ENCODE measurements at regions not wholly inside any gene's neighbourhood (a gene's known extent, or its start where the extent isn't known, plus 50 kb on each side); places are given as distances from the start of the nearest gene placed in this dataset.

- no peak for DNase-seq (ENCODE audit: extremely low spot score)
- TF ChIP-seq PKNOX1 (IDR thresholded peaks at IDR 0.05) (no peak), SP1 (IDR thresholded peaks at IDR 0.05) (no peak), FOXA1 (IDR thresholded peaks at IDR 0.05) (no peak), NFRKB (IDR thresholded peaks at IDR 0.05) (no peak), ZNF384 (IDR thresholded peaks at IDR 0.05) (no peak), L3MBTL2 (conservative IDR thresholded peaks at IDR 0.05) (no peak), FOXK2 (IDR thresholded peaks at IDR 0.05) (no peak), CTBP1 (IDR thresholded peaks at IDR 0.05; ENCODE audit: borderline replicate concordance) (no peak), BHLHE40 (IDR thresholded peaks at IDR 0.05; ENCODE audit: borderline replicate concordance) (no peak), FOXM1 (IDR thresholded peaks at IDR 0.05; ENCODE audit: borderline replicate concordance) (no peak), SUZ12 (IDR thresholded peaks at IDR 0.05) (no peak), LEF1 (IDR thresholded peaks at IDR 0.05; ENCODE audit: borderline replicate concordance) (no peak), ARNT (IDR thresholded peaks at IDR 0.05) (no peak), HDGF (IDR thresholded peaks at IDR 0.05; ENCODE audit: borderline replicate concordance) (no peak), TARDBP (IDR thresholded peaks at IDR 0.05) (no peak), ELF4 (IDR thresholded peaks at IDR 0.05) (no peak)
- ChIA-PET CTCF (no interaction called here), POLR2A (no interaction called here)
Measured at GRCh38 chr11:130602641-130603334, 154.3 kb downstream of the ADAMTS15 start.

- TF ChIP-seq ZNF384 (IDR thresholded peaks at IDR 0.05) = no peak
- no peak for TF ChIP-seq SP1 (IDR thresholded peaks at IDR 0.05)
- TF ChIP-seq L3MBTL2 (conservative IDR thresholded peaks at IDR 0.05) = no peak
- no peak for TF ChIP-seq FOXM1 (IDR thresholded peaks at IDR 0.05; ENCODE audit: borderline replicate concordance)
- TF ChIP-seq HDGF (IDR thresholded peaks at IDR 0.05; ENCODE audit: borderline replicate concordance) = no peak
- TF ChIP-seq FOXA1 (IDR thresholded peaks at IDR 0.05) = no peak
- no peak for TF ChIP-seq LEF1 (IDR thresholded peaks at IDR 0.05; ENCODE audit: borderline replicate concordance)
- CTCF ChIA-PET = no interaction called here
- POLR2A ChIA-PET = no interaction called here
- no peak for DNase-seq (ENCODE audit: extremely low spot score)
Measured at GRCh38 chr11:130603335-130603906, 155.0 kb downstream of the ADAMTS15 start.

GRCh38 chr11:130604606-130605005, 156.2 kb downstream of the ADAMTS15 start:
- POLR2A ChIA-PET = no interaction called here
- no peak for TF ChIP-seq ZNF384 (IDR thresholded peaks at IDR 0.05)
- TF ChIP-seq ARNT (IDR thresholded peaks at IDR 0.05) = no peak
- no peak for TF ChIP-seq FOXK2 (IDR thresholded peaks at IDR 0.05)
- no peak for TF ChIP-seq TARDBP (IDR thresholded peaks at IDR 0.05)
- TF ChIP-seq FOXA1 (IDR thresholded peaks at IDR 0.05) = no peak
- TF ChIP-seq ELF4 (IDR thresholded peaks at IDR 0.05) = no peak
- no peak for TF ChIP-seq L3MBTL2 (conservative IDR thresholded peaks at IDR 0.05)
- CTCF ChIA-PET = no interaction called here
- DNase-seq (ENCODE audit: extremely low spot score) = no peak

- ChIA-PET CTCF (no interaction called here), POLR2A (no interaction called here)
- no peak for TF ChIP-seq ARNT (IDR thresholded peaks at IDR 0.05)
- no peak for TF ChIP-seq PKNOX1 (IDR thresholded peaks at IDR 0.05)
- no peak for TF ChIP-seq TARDBP (IDR thresholded peaks at IDR 0.05)
- TF ChIP-seq SP1 (IDR thresholded peaks at IDR 0.05) = no peak
- no peak for TF ChIP-seq CTBP1 (IDR thresholded peaks at IDR 0.05; ENCODE audit: borderline replicate concordance)
- TF ChIP-seq LEF1 (IDR thresholded peaks at IDR 0.05; ENCODE audit: borderline replicate concordance) = no peak
- no peak for TF ChIP-seq SUZ12 (IDR thresholded peaks at IDR 0.05)
- no peak for TF ChIP-seq ZNF384 (IDR thresholded peaks at IDR 0.05)
- TF ChIP-seq FOXA1 (IDR thresholded peaks at IDR 0.05) = no peak
- no peak for TF ChIP-seq ELF4 (IDR thresholded peaks at IDR 0.05)
- DNase-seq (ENCODE audit: extremely low spot score) = no peak
Measured at GRCh38 chr11:130606178-130606577, 157.7 kb downstream of the ADAMTS15 start.

- ChIA-PET CTCF (no interaction called here), POLR2A (no interaction called here)
- no peak for DNase-seq (ENCODE audit: extremely low spot score)
- TF ChIP-seq BHLHE40 (IDR thresholded peaks at IDR 0.05; ENCODE audit: borderline replicate concordance) = no peak
- no peak for TF ChIP-seq NFRKB (IDR thresholded peaks at IDR 0.05)
- no peak for TF ChIP-seq ARNT (IDR thresholded peaks at IDR 0.05)
- no peak for TF ChIP-seq SP1 (IDR thresholded peaks at IDR 0.05)
- TF ChIP-seq L3MBTL2 (conservative IDR thresholded peaks at IDR 0.05) = no peak
- no peak for TF ChIP-seq TARDBP (IDR thresholded peaks at IDR 0.05)
- TF ChIP-seq HDGF (IDR thresholded peaks at IDR 0.05; ENCODE audit: borderline replicate concordance) = no peak
- no peak for TF ChIP-seq FOXK2 (IDR thresholded peaks at IDR 0.05)
- no peak for TF ChIP-seq LEF1 (IDR thresholded peaks at IDR 0.05; ENCODE audit: borderline replicate concordance)
- TF ChIP-seq FOXM1 (IDR thresholded peaks at IDR 0.05; ENCODE audit: borderline replicate concordance) = no peak
- no peak for TF ChIP-seq FOXA1 (IDR thresholded peaks at IDR 0.05)
Measured at GRCh38 chr11:130606781-130607511, 158.5 kb downstream of the ADAMTS15 start.

- ChIA-PET CTCF (no interaction called here), POLR2A (no interaction called here)
- TF ChIP-seq FOXA1 (IDR thresholded peaks at IDR 0.05) = no peak
- no peak for TF ChIP-seq BHLHE40 (IDR thresholded peaks at IDR 0.05; ENCODE audit: borderline replicate concordance)
- no peak for TF ChIP-seq CTBP1 (IDR thresholded peaks at IDR 0.05; ENCODE audit: borderline replicate concordance)
- no peak for TF ChIP-seq HDGF (IDR thresholded peaks at IDR 0.05; ENCODE audit: borderline replicate concordance)
- TF ChIP-seq SP1 (IDR thresholded peaks at IDR 0.05) = no peak
- no peak for TF ChIP-seq ARNT (IDR thresholded peaks at IDR 0.05)
- DNase-seq (ENCODE audit: extremely low spot score) = no peak
Measured at GRCh38 chr11:130608287-130608686, 159.8 kb downstream of the ADAMTS15 start.

Data from HEK293T (cell line).